ENCODE measurements at regions not wholly inside any gene's neighbourhood (a gene's known extent, or its start where the extent isn't known, plus 50 kb on each side); places are given as distances from the start of the nearest gene placed in this dataset.

DNA sequence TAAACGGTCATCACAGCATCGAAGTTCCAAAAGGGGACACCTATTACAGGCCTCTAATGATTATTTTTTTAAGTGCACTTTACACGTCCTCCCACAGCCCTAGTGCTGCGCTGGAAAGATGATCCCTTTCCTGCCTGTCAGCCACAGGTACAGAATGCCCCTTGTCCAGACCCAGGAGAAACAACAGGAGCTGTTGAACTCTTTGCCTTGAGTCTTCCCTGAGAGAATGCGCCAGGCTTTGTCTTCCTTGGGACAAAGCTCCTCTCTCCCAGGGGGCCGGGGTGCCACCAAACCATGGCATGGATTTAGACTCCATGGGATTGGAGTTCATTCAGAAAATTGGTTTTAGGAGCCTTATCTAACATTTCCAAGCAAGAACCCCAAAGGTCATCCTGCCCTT is 319.0 kb upstream of the SOX11 start:
- POLR2A ChIA-PET = no interaction called here
- intact Hi-C loops (cut with micrococcal nuclease) = no loop called here

DNA sequence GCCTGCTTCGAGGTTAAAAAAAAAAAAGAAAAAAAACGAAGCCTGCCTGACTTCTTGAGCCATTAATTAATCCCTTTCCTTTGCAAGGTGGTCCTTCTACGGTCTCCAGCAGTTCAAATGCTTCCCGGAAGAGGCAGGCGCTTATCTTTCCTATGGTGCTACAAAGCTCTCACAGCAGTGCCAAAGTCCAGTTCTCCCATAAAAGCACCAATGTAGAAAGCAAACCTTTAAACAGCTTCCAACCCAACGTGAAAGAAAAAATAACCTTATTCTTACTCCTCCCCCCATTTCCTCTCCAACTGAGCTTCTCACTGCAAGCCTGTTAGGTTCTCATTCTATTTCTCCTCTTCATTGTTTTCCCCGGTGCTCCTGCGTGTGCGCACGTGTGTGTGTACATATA is 317.4 kb upstream of the SOX11 start:
- intact Hi-C loops (cut with micrococcal nuclease) = no loop called here
- H3K27me3 Mint-ChIP-seq = no peaks in the 10 kb centered on the region
- ChIA-PET CTCF (no interaction called here), POLR2A (no interaction called here)
- H3K4me3 Mint-ChIP-seq = no peak overlapping the region
- DNase-seq = no peak
- H3K9me3 Mint-ChIP-seq = peaks cover 8% of the 10 kb centered on the region
- no peak overlapping the region for H3K27ac Mint-ChIP-seq
- no peaks in the 10 kb centered on the region for H3K36me3 Mint-ChIP-seq
- H3K4me1 Mint-ChIP-seq (ENCODE audit: low read depth) = no peaks in the 10 kb centered on the region

More for the DNA sequence above, 319.0 kb upstream of the SOX11 start:
- no peak overlapping the region for H3K27ac Mint-ChIP-seq
- H3K36me3 Mint-ChIP-seq = no peaks in the 10 kb centered on the region
- H3K27me3 Mint-ChIP-seq = no peaks in the 10 kb centered on the region
- no peak overlapping the region for H3K4me3 Mint-ChIP-seq
- CTCF ChIA-PET = no interaction called here
- peaks cover 2% of the 10 kb centered on the region for H3K9me3 Mint-ChIP-seq
- no peak for DNase-seq
- H3K4me1 Mint-ChIP-seq (ENCODE audit: low read depth) = no peaks in the 10 kb centered on the region

DNA sequence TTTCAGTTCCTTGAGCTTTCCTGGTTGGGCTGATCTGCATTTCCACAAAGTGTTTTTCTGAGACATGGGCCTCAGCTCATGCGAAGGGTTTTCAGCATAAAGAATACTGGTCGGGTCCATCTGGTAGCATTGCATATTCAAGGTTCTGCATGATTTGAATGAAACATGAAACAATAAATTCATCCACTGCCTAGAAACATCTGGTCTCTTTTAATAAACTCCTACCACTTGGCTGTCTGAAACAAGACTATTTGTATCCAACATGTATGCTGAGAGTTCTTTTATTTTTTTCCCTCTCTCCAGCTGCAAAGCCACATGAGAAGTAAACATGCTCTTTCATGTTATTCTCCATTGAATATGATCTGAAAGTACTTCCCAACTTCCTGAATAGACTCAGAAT is 314.9 kb upstream of the SOX11 start:
- no peak for DNase-seq
- Mint-ChIP-seq H3K4me3 (no peak overlapping the region), H3K27ac (no peak overlapping the region), H3K36me3 (no peaks in the 10 kb centered on the region), H3K4me1 (ENCODE audit: low read depth) (no peaks in the 10 kb centered on the region), H3K9me3 (peaks cover 8% of the 10 kb centered on the region), H3K27me3 (no peaks in the 10 kb centered on the region)
- POLR2A ChIA-PET = no interaction called here
- intact Hi-C loops (cut with micrococcal nuclease) = no loop called here
- CTCF ChIA-PET = no interaction called here

DNA sequence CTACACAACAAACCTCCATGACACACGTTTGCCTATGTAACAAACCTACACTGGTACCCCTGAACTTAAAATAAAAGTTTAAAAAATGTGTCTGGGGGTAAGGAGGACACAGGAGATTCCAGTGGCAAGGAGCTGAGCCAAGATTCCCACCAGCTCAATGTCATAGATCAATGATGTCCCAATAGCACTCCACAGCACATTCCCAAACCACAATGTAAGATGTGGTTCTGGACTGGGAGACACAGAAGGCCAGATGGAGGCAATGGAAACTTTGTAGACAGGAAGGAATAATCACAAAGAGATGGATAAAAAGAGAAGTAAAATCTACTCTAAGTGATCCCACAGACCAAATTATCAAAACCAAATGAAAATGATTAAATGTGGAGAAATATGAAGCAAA is 312.4 kb upstream of the SOX11 start:
- CTCF ChIA-PET = no interaction called here
- intact Hi-C loops (cut with micrococcal nuclease) = no loop called here
- Mint-ChIP-seq H3K4me1 (ENCODE audit: low read depth) (no peaks in the 10 kb centered on the region), H3K36me3 (no peaks in the 10 kb centered on the region), H3K27ac (no peak overlapping the region), H3K4me3 (no peak overlapping the region), H3K27me3 (no peaks in the 10 kb centered on the region), H3K9me3 (peaks cover 8% of the 10 kb centered on the region)
- DNase-seq = no peak
- POLR2A ChIA-PET = no interaction called here

GRCh38 chr2:5385596-5385995 is 306.6 kb upstream of the SOX11 start:
- Mint-ChIP-seq H3K27ac (no peak overlapping the region), H3K4me1 (ENCODE audit: low read depth) (no peaks in the 10 kb centered on the region), H3K4me3 (no peak overlapping the region), H3K9me3 (peaks cover 8% of the 10 kb centered on the region), H3K27me3 (no peaks in the 10 kb centered on the region), H3K36me3 (no peaks in the 10 kb centered on the region)
- no peak for DNase-seq
- intact Hi-C loops (cut with micrococcal nuclease) = no loop called here
- CTCF ChIA-PET = no interaction called here
- POLR2A ChIA-PET = no interaction called here

DNA sequence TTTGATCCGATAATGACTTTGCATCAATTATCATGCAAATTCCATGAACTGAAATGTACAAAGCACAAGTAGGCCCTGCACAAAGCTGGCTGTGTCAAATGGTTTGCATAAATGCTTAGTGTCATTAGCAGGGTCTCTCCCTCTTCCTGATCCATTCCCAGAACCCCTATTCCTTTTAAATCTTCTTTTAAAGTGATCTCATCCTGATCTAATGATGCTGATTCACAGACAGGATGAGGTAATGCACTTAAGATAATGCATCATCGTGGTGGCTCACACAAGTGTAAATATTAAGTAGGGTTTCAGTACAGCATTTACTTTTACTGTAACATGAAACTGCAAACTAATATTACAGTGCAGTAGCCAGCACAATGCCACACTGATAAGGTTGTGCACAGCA is 304.8 kb upstream of the SOX11 start:
- Mint-ChIP-seq H3K36me3 (no peaks in the 10 kb centered on the region), H3K4me3 (no peak overlapping the region), H3K27me3 (no peaks in the 10 kb centered on the region), H3K27ac (no peak overlapping the region), H3K9me3 (peaks cover 8% of the 10 kb centered on the region), H3K4me1 (ENCODE audit: low read depth) (no peaks in the 10 kb centered on the region)
- CTCF ChIA-PET = no interaction called here
- intact Hi-C loops (cut with micrococcal nuclease) = no loop called here
- DNase-seq = no peak
- POLR2A ChIA-PET = no interaction called here

- H3K27ac Mint-ChIP-seq = no peak overlapping the region
- peaks cover 8% of the 10 kb centered on the region for H3K9me3 Mint-ChIP-seq
- H3K4me1 Mint-ChIP-seq (ENCODE audit: low read depth) = no peaks in the 10 kb centered on the region
- POLR2A ChIA-PET = no interaction called here
- H3K36me3 Mint-ChIP-seq = no peaks in the 10 kb centered on the region
- no peak overlapping the region for H3K4me3 Mint-ChIP-seq
- CTCF ChIA-PET = no interaction called here
- H3K27me3 Mint-ChIP-seq = no peaks in the 10 kb centered on the region
- no peak for DNase-seq
- intact Hi-C loops (cut with micrococcal nuclease) = no loop called here
Measured at GRCh38 chr2:5389740-5390139, 302.4 kb upstream of the SOX11 start.

- no peaks in the 10 kb centered on the region for H3K4me1 Mint-ChIP-seq (ENCODE audit: low read depth)
- no peaks in the 10 kb centered on the region for H3K27me3 Mint-ChIP-seq
- no peak overlapping the region for H3K27ac Mint-ChIP-seq
- peaks cover 11% of the 10 kb centered on the region for H3K9me3 Mint-ChIP-seq
- no peak for DNase-seq
- CTCF ChIA-PET = no interaction called here
- H3K36me3 Mint-ChIP-seq = no peaks in the 10 kb centered on the region
- H3K4me3 Mint-ChIP-seq = no peak overlapping the region
- POLR2A ChIA-PET = no interaction called here
- intact Hi-C loops (cut with micrococcal nuclease) = no loop called here
Measured at GRCh38 chr2:5391362-5391761, 300.8 kb upstream of the SOX11 start.

DNA sequence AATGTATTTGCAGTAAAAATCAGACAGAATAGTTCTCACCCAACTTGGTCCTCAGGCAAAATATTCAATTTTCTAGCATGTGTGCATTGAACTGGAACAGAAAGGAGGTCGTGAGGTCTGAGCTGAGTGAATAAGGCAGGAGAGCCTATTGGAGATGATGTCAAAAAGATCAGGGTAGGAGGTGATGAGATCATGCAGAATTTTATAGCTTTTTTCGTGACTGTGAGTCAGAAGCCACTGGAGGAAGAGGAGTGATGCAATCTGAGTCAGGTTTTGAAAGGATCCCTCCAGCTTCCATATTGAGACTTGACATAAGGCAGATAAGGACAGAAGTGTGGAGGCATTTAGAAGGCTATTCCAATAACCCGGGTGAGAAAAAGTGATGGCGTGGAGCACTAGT is 299.5 kb upstream of the SOX11 start:
- ChIA-PET POLR2A (no interaction called here), CTCF (no interaction called here)
- DNase-seq = no peak
- H3K36me3 Mint-ChIP-seq = no peaks in the 10 kb centered on the region
- H3K9me3 Mint-ChIP-seq = peaks cover 11% of the 10 kb centered on the region
- H3K27ac Mint-ChIP-seq = no peak overlapping the region
- H3K4me1 Mint-ChIP-seq (ENCODE audit: low read depth) = no peaks in the 10 kb centered on the region
- intact Hi-C loops (cut with micrococcal nuclease) = no loop called here
- no peak overlapping the region for H3K4me3 Mint-ChIP-seq
- H3K27me3 Mint-ChIP-seq = no peaks in the 10 kb centered on the region

GRCh38 chr2:5393474-5393873 is 298.7 kb upstream of the SOX11 start:
- Mint-ChIP-seq H3K27me3 (no peaks in the 10 kb centered on the region), H3K4me1 (ENCODE audit: low read depth) (no peaks in the 10 kb centered on the region), H3K9me3 (peaks cover 11% of the 10 kb centered on the region), H3K36me3 (no peaks in the 10 kb centered on the region), H3K4me3 (no peak overlapping the region), H3K27ac (no peak overlapping the region)
- intact Hi-C loops (cut with micrococcal nuclease) = no loop called here
- ChIA-PET POLR2A (no interaction called here), CTCF (no interaction called here)
- DNase-seq = no peak

DNA sequence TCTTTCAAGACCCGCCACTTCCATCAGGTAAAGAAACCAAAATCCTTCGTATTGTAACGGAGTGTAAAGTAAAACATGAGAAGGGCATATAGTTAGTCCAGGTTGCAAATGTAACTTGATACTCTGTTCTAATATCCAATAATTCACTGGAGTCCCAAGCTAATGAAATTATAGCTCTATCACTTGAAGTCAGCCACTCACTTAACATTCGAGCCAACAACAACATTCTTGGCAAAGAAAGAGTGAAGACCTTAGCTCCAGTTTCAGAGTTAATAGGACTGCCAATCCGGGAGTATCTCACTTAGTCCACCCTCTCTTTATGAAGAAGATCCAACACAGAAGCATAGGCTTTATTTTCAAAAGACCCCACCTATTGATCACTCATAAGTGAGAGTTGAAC is 298.0 kb upstream of the SOX11 start:
- Mint-ChIP-seq H3K27ac (no peak overlapping the region), H3K36me3 (no peaks in the 10 kb centered on the region), H3K9me3 (peaks cover 9% of the 10 kb centered on the region), H3K4me3 (no peak overlapping the region), H3K27me3 (no peaks in the 10 kb centered on the region), H3K4me1 (ENCODE audit: low read depth) (no peaks in the 10 kb centered on the region)
- ChIA-PET POLR2A (no interaction called here), CTCF (no interaction called here)
- DNase-seq = no peak
- intact Hi-C loops (cut with micrococcal nuclease) = no loop called here

DNA sequence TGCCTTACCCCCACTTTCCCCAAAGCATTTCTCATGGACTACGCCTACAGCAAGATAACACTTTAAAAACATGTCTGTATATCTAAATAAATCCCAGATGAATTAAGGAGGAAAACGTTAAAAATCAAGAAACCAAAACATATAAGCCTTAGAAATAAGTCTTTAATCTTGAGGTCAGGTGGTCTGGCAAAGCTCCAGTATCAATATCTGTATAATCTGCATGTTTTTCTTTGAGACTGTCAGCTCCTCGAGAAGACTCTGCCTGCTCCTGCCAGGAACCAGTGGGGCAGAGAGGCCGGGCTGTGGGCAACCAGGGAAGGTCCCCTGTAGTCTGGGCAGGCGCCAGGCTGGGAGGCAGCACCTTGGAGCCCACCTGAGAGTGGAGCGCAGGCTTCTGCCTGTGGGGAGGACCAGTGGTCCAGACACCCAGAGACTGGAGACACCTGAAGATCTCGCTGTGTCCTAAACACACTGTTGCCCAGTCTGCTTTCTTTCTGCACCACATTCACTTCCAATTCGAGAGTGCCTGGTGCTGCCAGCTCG is 291.0 kb upstream of the SOX11 start:
- intact Hi-C loops (cut with micrococcal nuclease) = no loop called here
- no peak overlapping the region for H3K27ac Mint-ChIP-seq
- no peak overlapping the region for H3K4me3 Mint-ChIP-seq
- no peaks in the 10 kb centered on the region for H3K36me3 Mint-ChIP-seq
- no peaks in the 10 kb centered on the region for H3K4me1 Mint-ChIP-seq (ENCODE audit: low read depth)
- H3K9me3 Mint-ChIP-seq = no peaks in the 10 kb centered on the region
- ChIA-PET POLR2A (no interaction called here), CTCF (no interaction called here)
- no peaks in the 10 kb centered on the region for H3K27me3 Mint-ChIP-seq
- DNase-seq = no peak

DNA sequence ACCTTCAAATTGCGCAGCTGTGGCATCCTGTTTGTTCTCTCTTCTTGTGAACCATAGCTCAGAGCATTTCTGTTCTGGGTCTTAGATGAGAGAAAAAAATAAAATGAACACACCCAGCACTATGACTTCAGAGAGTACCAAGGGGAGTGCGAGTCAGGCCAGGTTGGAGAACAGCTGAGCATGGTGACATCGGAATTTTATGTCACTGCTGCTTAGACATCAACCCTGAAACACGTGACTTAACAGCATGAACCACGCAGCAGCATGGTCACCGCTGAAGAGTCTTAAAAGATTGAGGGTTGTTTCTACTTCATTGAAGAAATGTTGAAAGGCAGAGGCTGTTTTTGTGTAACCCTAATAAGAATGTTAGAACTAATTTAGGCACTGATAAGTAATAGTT is 288.8 kb upstream of the SOX11 start:
- intact Hi-C loops (cut with micrococcal nuclease) = no loop called here
- no peaks in the 10 kb centered on the region for H3K9me3 Mint-ChIP-seq
- no peaks in the 10 kb centered on the region for H3K36me3 Mint-ChIP-seq
- H3K4me3 Mint-ChIP-seq = no peak overlapping the region
- no peaks in the 10 kb centered on the region for H3K4me1 Mint-ChIP-seq (ENCODE audit: low read depth)
- no peaks in the 10 kb centered on the region for H3K27me3 Mint-ChIP-seq
- no peak overlapping the region for H3K27ac Mint-ChIP-seq
- no peak for DNase-seq
- POLR2A ChIA-PET = no interaction called here
- CTCF ChIA-PET = no interaction called here

- Mint-ChIP-seq H3K9me3 (no peaks in the 10 kb centered on the region), H3K36me3 (no peaks in the 10 kb centered on the region), H3K4me3 (no peak overlapping the region), H3K27me3 (no peaks in the 10 kb centered on the region), H3K4me1 (ENCODE audit: low read depth) (no peaks in the 10 kb centered on the region), H3K27ac (no peak overlapping the region)
- no peak for DNase-seq
- ChIA-PET POLR2A (no interaction called here), CTCF (no interaction called here)
- intact Hi-C loops (cut with micrococcal nuclease) = no loop called here
Measured at GRCh38 chr2:5409898-5410381, 282.2 kb upstream of the SOX11 start.

Data from activated CD4-positive, alpha-beta memory T cell treated with anti-CD3 and anti-CD28 coated beads for 36 hours (primary cell).